NCI-H510A (cell line): ENCODE measurements at regions not wholly inside any gene's neighbourhood (a gene's known extent, or its start where the extent isn't known, plus 50 kb on each side); places are given as distances from the start of the nearest gene placed in this dataset.

ENCODE experiments used
- DNase-seq: peaks from one replicate; lab custom pipeline; 2025; lab: John Stamatoyannopoulos, UW

- DNase-seq = no peak
These were observed 725.5 kb downstream of the DNAJB9 start for GRCh38 chr7:109295158-109295557.

GRCh38 chr7:109308816-109309215, 739.1 kb downstream of the DNAJB9 start:
- DNase-seq = no peak

GRCh38 chr7:109309790-109310189, 740.1 kb downstream of the DNAJB9 start:
- no peak for DNase-seq

- no peak for DNase-seq
These were observed 748.5 kb downstream of the DNAJB9 start for GRCh38 chr7:109318136-109318535.

- DNase-seq = no peak
These were observed 753.2 kb downstream of the DNAJB9 start for GRCh38 chr7:109322833-109323232.

GRCh38 chr7:109331423-109331822, 761.7 kb downstream of the DNAJB9 start:
- no peak for DNase-seq

- DNase-seq = no peak
These were observed 766.3 kb downstream of the DNAJB9 start for GRCh38 chr7:109335951-109336350.

- DNase-seq = no peak
These were observed 766.9 kb downstream of the DNAJB9 start for GRCh38 chr7:109336531-109336930.

GRCh38 chr7:109343678-109344077, 774.0 kb downstream of the DNAJB9 start:
- DNase-seq = no peak

- DNase-seq = no peak
These were observed 781.8 kb downstream of the DNAJB9 start for GRCh38 chr7:109351493-109351892.

GRCh38 chr7:109354000-109354399, 784.3 kb downstream of the DNAJB9 start:
- no peak for DNase-seq

GRCh38 chr7:109354552-109354951, 784.9 kb downstream of the DNAJB9 start:
- no peak for DNase-seq

GRCh38 chr7:109375823-109376222, 806.1 kb downstream of the DNAJB9 start:
- no peak for DNase-seq

- DNase-seq = no peak
These were observed 806.9 kb downstream of the DNAJB9 start for GRCh38 chr7:109376576-109376975.

GRCh38 chr7:109377076-109377884, 807.6 kb downstream of the DNAJB9 start:
- DNase-seq = no peak

GRCh38 chr7:109386959-109387358, 817.3 kb downstream of the DNAJB9 start:
- no peak for DNase-seq

- DNase-seq = no peak
These were observed 817.9 kb downstream of the DNAJB9 start for GRCh38 chr7:109387530-109387929.

- DNase-seq = no peak
These were observed 821.6 kb downstream of the DNAJB9 start for GRCh38 chr7:109391240-109391639.

- no peak for DNase-seq
These were observed 832.4 kb downstream of the DNAJB9 start for GRCh38 chr7:109402107-109402506.

- DNase-seq = no peak
These were observed 838.1 kb downstream of the DNAJB9 start for GRCh38 chr7:109407756-109408155.

GRCh38 chr7:109437957-109438356, 868.3 kb downstream of the DNAJB9 start:
- no peak for DNase-seq

GRCh38 chr7:109449760-109450159, 880.1 kb downstream of the DNAJB9 start:
- DNase-seq = no peak

GRCh38 chr7:109456116-109456515, 886.4 kb downstream of the DNAJB9 start:
- DNase-seq = no peak

- DNase-seq = no peak
These were observed 890.6 kb downstream of the DNAJB9 start for GRCh38 chr7:109460296-109460695.
